Sigmoid colon (tissue), 6 donors: ENCODE measurements at regions not wholly inside any gene's neighbourhood (a gene's known extent, or its start where the extent isn't known, plus 50 kb on each side); places are given as distances from the start of the nearest gene placed in this dataset.

Source experiments
- DNase-seq: peaks from one replicate; pipeline ENCODE4 v3.0.0-alpha.2; 2019
- H3K27ac ChIP-seq, 4 donors: fragments of 200-600 bp; sonication (generic); one replicate each; pipeline ENCODE4 v1.5.1; 2016 to 2019; ENCODE audit warnings: mild to moderate bottlenecking in 1 of 4
- H3K27me3 ChIP-seq, 3 donors: fragments of 200-600 bp; sonication (generic); one replicate each; pipeline ENCODE4 v1.5.1; 2019; ENCODE audit warnings: mild to moderate bottlenecking in 1 of 3
- H3K36me3 ChIP-seq, 4 donors: fragments of 200-600 bp; sonication (generic); one replicate each; pipeline ENCODE4 v1.5.1; 2016 to 2019
- H3K4me1 ChIP-seq, 4 donors: fragments of 200-600 bp; sonication (generic); one replicate each; pipeline ENCODE4 v1.5.1; 2017 to 2019
- H3K4me3 ChIP-seq, 4 donors: fragments of 200-600 bp; sonication (generic); one replicate each; pipeline ENCODE4 v1.5.1; 2017 to 2019; ENCODE audit warnings: mild to moderate bottlenecking in 2 of 4, moderate library complexity in 1 of 4
- H3K9me3 ChIP-seq, 4 donors: fragments of 200-600 bp in 3 of 4; sonication (generic) in 3 of 4; one replicate each; pipeline versions ENCODE4 v1.5.1 to v1.6.1; 2013 to 2019
- EP300 ChIP-seq, 4 donors: sonication (generic); formaldehyde crosslinking; IDR thresholded peaks; one replicate each; pipeline ENCODE4 v1.6.1; 2017; ENCODE audit warnings: antibody characterized with exemption in 4 of 4
- POLR2A ChIP-seq, 2 donors: fragments of 450-650 bp; IDR thresholded peaks; one replicate each; pipeline ENCODE4 v1.6.1; 2016; ENCODE audit warnings: antibody characterized with exemption in 2 of 2, mild to moderate bottlenecking in 2 of 2, moderate library complexity in 2 of 2
- POLR2AphosphoS5 ChIP-seq, 4 donors: sonication (generic); formaldehyde crosslinking; IDR thresholded peaks; one replicate each; pipeline ENCODE4 v1.6.1; 2017; ENCODE audit warnings: antibody characterized with exemption in 4 of 4
- WGBS, 2 donors: extraction: QIAGEN DNeasy Blood & Tissue Kit; methylation state at CpG; one replicate each; pipeline ENCODE4 v1.1.7; 2013; 5-methylcytosine and 5-hydroxymethylcytosine counted together
- intact Hi-C: fragments of 100-400 bp; cut with DNase I; formaldehyde crosslinking; loops from one replicate; pipeline ENCODE4 v1.15.1; 2023
- TF ChIP-seq, protein P1 (sequence below), 4 experiments: fragments of 450-650 bp in 3 of 4; fragments of 200-600 bp in 1 of 4; IDR thresholded peaks; one replicate each; pipeline ENCODE4 v1.5.1; 2016 to 2019; ENCODE audit warnings: antibody characterized with exemption in 4 of 4, mild to moderate bottlenecking in 3 of 4, moderate library complexity in 2 of 4
- donor health status: healthy with polysubstance abuse.
- donor health status: healthy.

DNA sequence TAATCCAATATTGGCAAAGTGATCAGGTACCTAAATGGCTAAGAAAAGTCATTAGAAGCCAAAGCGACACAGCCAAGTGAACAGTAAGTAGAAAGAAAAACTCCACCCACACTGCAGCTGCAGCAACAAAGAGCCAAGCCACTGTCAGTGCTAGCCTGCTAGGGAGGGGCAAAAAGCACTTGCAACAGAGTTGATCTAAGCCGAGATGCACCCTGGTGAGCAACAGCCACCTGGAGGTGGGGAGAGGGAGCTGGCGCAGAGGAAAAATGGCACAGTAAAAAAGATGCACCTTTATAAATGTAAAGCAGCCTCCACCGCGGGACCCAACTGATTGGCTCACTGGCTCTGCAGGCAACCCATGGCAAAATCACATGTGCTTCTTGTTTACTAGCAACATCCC is 330.2 kb upstream of the RBMY1B start:
- Histone ChIP-seq H3K4me3 (no peak overlapping the region), H3K36me3 (no peaks in the 10 kb centered on the region), H3K27me3 (no peaks in the 10 kb centered on the region), H3K4me1 (no peaks in the 10 kb centered on the region), H3K9me3 (no peaks in the 10 kb centered on the region), H3K27ac (no peak overlapping the region)
- WGBS, 2 donors: 8 to 53% methylated on average over 5 of the region's 5 CpGs
- DNase-seq: no peak
- intact Hi-C loops: no loop called here
- no peak for TF ChIP-seq POLR2A (IDR thresholded peaks at IDR 0.05)

DNA sequence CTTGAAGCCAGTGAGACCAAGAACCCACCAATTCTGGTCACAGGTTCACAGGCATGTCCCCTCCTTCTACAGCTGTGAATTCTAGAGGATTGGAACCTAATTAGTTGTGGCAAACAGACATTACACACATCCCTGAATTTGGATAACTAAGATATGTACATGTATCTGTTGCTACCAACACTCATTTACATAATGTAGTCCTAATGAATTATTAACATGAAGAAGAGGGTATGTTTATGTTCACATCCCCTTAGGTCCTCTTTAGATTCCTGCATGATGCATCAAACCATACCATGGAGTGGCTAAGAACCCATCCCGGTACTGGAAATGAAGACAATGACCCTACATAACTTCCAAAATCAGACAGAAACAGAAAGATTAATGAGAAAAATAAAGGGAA is 326.9 kb upstream of the RBMY1B start:
- Histone ChIP-seq H3K4me3 (no peak overlapping the region), H3K27me3 (no peaks in the 10 kb centered on the region), H3K9me3 (no peaks in the 10 kb centered on the region), H3K27ac (no peak overlapping the region), H3K4me1 (no peaks in the 10 kb centered on the region), H3K36me3 (no peaks in the 10 kb centered on the region)
- WGBS, 2 donors: 85 to 93% methylated on average over 1 of the region's 1 CpG
- DNase-seq: no peak
- intact Hi-C loops: no loop called here
- no peak for TF ChIP-seq POLR2AphosphoS5 (IDR thresholded peaks at IDR 0.05)
- TF ChIP-seq, protein P1, sequence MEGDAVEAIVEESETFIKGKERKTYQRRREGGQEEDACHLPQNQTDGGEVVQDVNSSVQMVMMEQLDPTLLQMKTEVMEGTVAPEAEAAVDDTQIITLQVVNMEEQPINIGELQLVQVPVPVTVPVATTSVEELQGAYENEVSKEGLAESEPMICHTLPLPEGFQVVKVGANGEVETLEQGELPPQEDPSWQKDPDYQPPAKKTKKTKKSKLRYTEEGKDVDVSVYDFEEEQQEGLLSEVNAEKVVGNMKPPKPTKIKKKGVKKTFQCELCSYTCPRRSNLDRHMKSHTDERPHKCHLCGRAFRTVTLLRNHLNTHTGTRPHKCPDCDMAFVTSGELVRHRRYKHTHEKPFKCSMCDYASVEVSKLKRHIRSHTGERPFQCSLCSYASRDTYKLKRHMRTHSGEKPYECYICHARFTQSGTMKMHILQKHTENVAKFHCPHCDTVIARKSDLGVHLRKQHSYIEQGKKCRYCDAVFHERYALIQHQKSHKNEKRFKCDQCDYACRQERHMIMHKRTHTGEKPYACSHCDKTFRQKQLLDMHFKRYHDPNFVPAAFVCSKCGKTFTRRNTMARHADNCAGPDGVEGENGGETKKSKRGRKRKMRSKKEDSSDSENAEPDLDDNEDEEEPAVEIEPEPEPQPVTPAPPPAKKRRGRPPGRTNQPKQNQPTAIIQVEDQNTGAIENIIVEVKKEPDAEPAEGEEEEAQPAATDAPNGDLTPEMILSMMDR (IDR thresholded peaks at IDR 0.05): no peak
- no peak for TF ChIP-seq EP300 (IDR thresholded peaks at IDR 0.05)
- no peak for TF ChIP-seq POLR2A (IDR thresholded peaks at IDR 0.05)

DNA sequence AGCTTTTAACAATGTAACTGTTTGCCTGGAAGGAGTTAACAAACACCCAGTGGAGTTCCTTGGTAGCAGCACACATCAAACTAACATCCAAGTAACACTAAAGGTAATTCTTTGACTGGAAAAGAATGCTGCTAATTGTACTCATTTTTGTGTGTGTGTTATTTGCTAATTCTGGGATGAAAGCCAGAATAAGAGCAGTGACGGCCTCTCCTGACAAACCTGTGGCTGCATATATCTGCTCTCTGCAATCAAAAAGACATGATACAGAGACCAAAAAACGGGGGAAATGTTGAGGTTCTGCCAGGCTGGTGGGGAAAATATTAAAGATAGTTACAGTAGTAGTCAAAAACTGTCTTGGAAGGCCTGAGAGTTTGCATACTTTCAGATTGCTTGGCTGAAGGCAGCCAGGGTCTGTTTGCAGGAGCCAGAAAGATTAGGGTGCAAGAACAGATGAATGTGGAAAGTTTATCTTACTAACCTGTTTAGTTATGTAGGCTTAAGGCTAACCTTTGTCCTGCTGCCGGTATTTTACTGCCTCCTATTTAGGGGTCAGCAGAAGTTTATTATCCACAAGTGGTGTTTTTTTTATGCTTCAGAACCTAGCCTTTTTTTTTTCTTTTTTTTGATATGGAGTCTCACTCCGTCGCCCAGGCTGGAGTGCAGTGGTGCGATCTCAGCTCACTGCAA is 325.6 kb upstream of the RBMY1B start:
- no peak for DNase-seq
- Histone ChIP-seq H3K4me3 (no peak overlapping the region), H3K27me3 (no peaks in the 10 kb centered on the region), H3K9me3 (no peaks in the 10 kb centered on the region), H3K27ac (no peak overlapping the region), H3K4me1 (no peaks in the 10 kb centered on the region), H3K36me3 (no peaks in the 10 kb centered on the region)
- WGBS, 2 donors: 23 to 65% methylated on average over 6 of the region's 6 CpGs
- no peak for TF ChIP-seq POLR2A (IDR thresholded peaks at IDR 0.05)
- TF ChIP-seq POLR2AphosphoS5 (IDR thresholded peaks at IDR 0.05): no peak
- no peak for TF ChIP-seq EP300 (IDR thresholded peaks at IDR 0.05)
- TF ChIP-seq, protein P1 (IDR thresholded peaks at IDR 0.05): no peak
- intact Hi-C loops: no loop called here

DNA sequence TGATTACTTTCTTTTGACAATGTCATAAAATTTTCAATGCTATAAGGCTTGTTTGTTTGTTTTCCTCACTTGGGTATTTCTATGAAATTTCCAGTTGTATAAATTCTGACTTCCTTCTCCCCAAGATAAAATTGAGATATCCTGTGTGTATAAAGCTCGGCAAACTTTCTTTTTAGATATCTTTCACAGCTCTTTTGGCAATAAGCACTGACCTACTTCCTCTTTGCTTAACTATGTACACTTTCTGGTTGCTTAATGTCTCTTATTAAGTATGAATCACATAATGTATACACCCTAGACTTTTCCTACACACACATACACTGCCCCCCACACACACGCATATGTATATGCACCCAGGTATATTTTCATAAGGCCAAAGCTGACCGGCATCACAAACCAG is 318.4 kb upstream of the RBMY1B start:
- H3K36me3 ChIP-seq: no peaks in the 10 kb centered on the region
- no peaks in the 10 kb centered on the region for H3K4me1 ChIP-seq
- H3K4me3 ChIP-seq: no peak overlapping the region
- H3K9me3 ChIP-seq: no peaks in the 10 kb centered on the region
- WGBS, 2 donors: 61 to 79% methylated on average over 3 of the region's 3 CpGs
- no peak overlapping the region for H3K27ac ChIP-seq
- H3K27me3 ChIP-seq: no peaks in the 10 kb centered on the region
- no peak for DNase-seq
- intact Hi-C loops: no loop called here
- TF ChIP-seq EP300 (IDR thresholded peaks at IDR 0.05) (no peak), POLR2AphosphoS5 (IDR thresholded peaks at IDR 0.05) (no peak), POLR2A (IDR thresholded peaks at IDR 0.05) (no peak)
- TF ChIP-seq, protein P1 (IDR thresholded peaks at IDR 0.05): no peak

DNA sequence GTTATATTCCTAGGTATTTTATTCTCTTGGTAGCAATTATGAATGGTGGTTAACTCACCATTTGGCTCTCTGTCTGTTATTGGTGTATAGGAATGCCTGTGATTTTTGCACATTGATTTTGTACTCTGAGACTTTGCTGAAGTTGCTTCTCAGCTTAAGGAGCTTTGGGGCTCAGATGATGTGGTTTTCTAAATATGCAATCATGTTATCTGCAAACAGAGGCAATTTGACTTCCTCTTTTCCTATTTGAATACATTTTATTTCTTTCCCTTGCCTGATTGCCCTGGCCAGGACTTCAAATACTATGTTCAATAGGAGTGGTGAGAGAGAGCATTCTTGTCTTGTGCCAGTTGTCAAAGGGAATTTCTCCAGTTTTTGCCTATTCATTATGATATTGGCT is 310.9 kb upstream of the RBMY1B start:
- H3K27me3 ChIP-seq: no peaks in the 10 kb centered on the region
- H3K36me3 ChIP-seq: no peaks in the 10 kb centered on the region
- no peaks in the 10 kb centered on the region for H3K9me3 ChIP-seq
- intact Hi-C loops: no loop called here
- no peak overlapping the region for H3K27ac ChIP-seq
- TF ChIP-seq POLR2AphosphoS5 (IDR thresholded peaks at IDR 0.05) (no peak), EP300 (IDR thresholded peaks at IDR 0.05) (no peak), POLR2A (IDR thresholded peaks at IDR 0.05) (no peak)
- TF ChIP-seq, protein P1 (IDR thresholded peaks at IDR 0.05): no peak
- DNase-seq: no peak
- H3K4me3 ChIP-seq: no peak overlapping the region
- no peaks in the 10 kb centered on the region for H3K4me1 ChIP-seq
